Liver (tissue), 8 donors: ENCODE measurements at regions not wholly inside any gene's neighbourhood (a gene's known extent, or its start where the extent isn't known, plus 50 kb on each side); places are given as distances from the start of the nearest gene placed in this dataset.

Experiments used
- DNase-seq: peaks from one replicate; pipeline ENCODE4 v3.0.0-alpha.2; 2017; ENCODE audit warnings: low spot score
- H3K27ac ChIP-seq, 2 donors: one replicate each; pipeline ENCODE4 v1.7.0; 2013; ENCODE audit warnings: inconsistent platforms in 2 of 2, low read length in 2 of 2, control low read depth in 1 of 2, low read depth in 1 of 2, mild to moderate bottlenecking in 1 of 2
- H3K27me3 ChIP-seq, 4 donors: one replicate each; pipeline versions ENCODE4 v1.6.1 to v1.7.0; 2013; ENCODE audit warnings: low read length in 3 of 4, inconsistent platforms in 1 of 4, mild to moderate bottlenecking in 1 of 4, moderate library complexity in 1 of 4; ENCODE audit not compliant: control insufficient read depth in 4 of 4, insufficient read depth in 4 of 4
- H3K36me3 ChIP-seq, 4 donors: one replicate each; pipeline versions ENCODE4 v1.6.1 to v1.7.0; 2013; ENCODE audit warnings: low read length in 3 of 4, mild to moderate bottlenecking in 3 of 4, low read depth in 1 of 4, moderate library complexity in 1 of 4; ENCODE audit not compliant: control insufficient read depth in 4 of 4, insufficient read depth in 3 of 4
- H3K4me1 ChIP-seq, 4 donors: one replicate each; pipeline versions ENCODE4 v1.6.1 to v1.7.0; 2013; ENCODE audit warnings: low read length in 3 of 4, mild to moderate bottlenecking in 3 of 4, moderate library complexity in 1 of 4; ENCODE audit not compliant: control insufficient read depth in 4 of 4, insufficient read depth in 4 of 4
- H3K4me3 ChIP-seq, 3 donors: one replicate each; pipeline versions ENCODE4 v1.6.1 to v1.7.0; 2013; ENCODE audit warnings: low read length in 3 of 3, control low read depth in 1 of 3, low read depth in 1 of 3, mild to moderate bottlenecking in 1 of 3
- H3K9ac ChIP-seq, 2 donors: one replicate each; pipeline ENCODE4 v1.7.0; 2013; ENCODE audit warnings: low read length in 2 of 2, mild to moderate bottlenecking in 2 of 2, moderate library complexity in 2 of 2, control low read depth in 1 of 2, low read depth in 1 of 2
- H3K9me3 ChIP-seq, 4 donors: one replicate each; pipeline versions ENCODE4 v1.6.1 to v1.7.0; 2013; ENCODE audit warnings: low read length in 3 of 4; ENCODE audit not compliant: control insufficient read depth in 4 of 4
- ATF3 ChIP-seq: IDR thresholded peaks from 2 replicates; pipeline ENCODE4 v1.6.1; 2016; ENCODE audit warnings: antibody characterized with exemption
- EGR1 ChIP-seq, 2 donors: IDR thresholded peaks; 2 replicates each; pipeline ENCODE4 v1.6.1; 2016 to 2018; ENCODE audit warnings: antibody characterized with exemption in 2 of 2, low read depth in 2 of 2
- FOXA1 ChIP-seq: IDR thresholded peaks from 2 replicates; pipeline ENCODE4 v1.6.1; 2016; ENCODE audit warnings: antibody characterized with exemption
- FOXA2 ChIP-seq: IDR thresholded peaks from 2 replicates; pipeline ENCODE4 v1.6.1; 2016; ENCODE audit warnings: antibody characterized with exemption
- GABPA ChIP-seq, 2 donors: IDR thresholded peaks in 1 of 2; conservative IDR thresholded peaks in 1 of 2; 2 replicates each; pipeline ENCODE4 v1.6.1; 2016; ENCODE audit warnings: antibody characterized with exemption in 2 of 2, mild to moderate bottlenecking in 1 of 2, moderate library complexity in 1 of 2
- HNF4A ChIP-seq, 2 donors: conservative IDR thresholded peaks; 2 replicates each; pipeline ENCODE4 v1.6.1; 2016; ENCODE audit warnings: antibody characterized with exemption in 2 of 2, mild to moderate bottlenecking in 2 of 2
- HNF4G ChIP-seq: IDR thresholded peaks from 2 replicates; pipeline ENCODE4 v1.6.1; 2016; ENCODE audit warnings: antibody characterized with exemption
- JUND ChIP-seq, 2 donors: IDR thresholded peaks; 2 replicates each; pipeline ENCODE4 v1.6.1; 2016; ENCODE audit warnings: antibody characterized with exemption in 2 of 2
- NR2F2 ChIP-seq: IDR thresholded peaks from 2 replicates; pipeline ENCODE4 v1.6.1; 2016; ENCODE audit warnings: antibody characterized with exemption
- RAD21 ChIP-seq, 2 donors: IDR thresholded peaks; 2 replicates each; pipeline ENCODE4 v1.6.1; 2016; ENCODE audit warnings: antibody characterized with exemption in 2 of 2, mild to moderate bottlenecking in 2 of 2
- REST ChIP-seq: IDR thresholded peaks from 2 replicates; pipeline ENCODE4 v1.6.1; 2016; ENCODE audit warnings: antibody characterized with exemption, mild to moderate bottlenecking
- RXRA ChIP-seq, 2 donors: IDR thresholded peaks; 2 replicates each; pipeline ENCODE4 v1.6.1; 2017 to 2018; ENCODE audit warnings: antibody characterized with exemption in 2 of 2, mild to moderate bottlenecking in 1 of 2
- SP1 ChIP-seq: IDR thresholded peaks from 2 replicates; pipeline ENCODE4 v1.6.1; 2018; ENCODE audit warnings: antibody characterized with exemption, mild to moderate bottlenecking
- TAF1 ChIP-seq: conservative IDR thresholded peaks from 2 replicates; pipeline ENCODE4 v1.6.1; 2016; ENCODE audit warnings: antibody characterized with exemption, mild to moderate bottlenecking
- YY1 ChIP-seq: IDR thresholded peaks from 2 replicates; pipeline ENCODE4 v1.6.1; 2016; ENCODE audit warnings: antibody characterized with exemption, mild to moderate bottlenecking
- WGBS: extraction: QIAGEN DNeasy Blood & Tissue Kit; methylation state at CpG from one replicate; pipeline ENCODE4 v1.1.7; 2013; 5-methylcytosine and 5-hydroxymethylcytosine counted together
- TF ChIP-seq, protein P1 (sequence below): IDR thresholded peaks from 2 replicates; pipeline ENCODE4 v1.6.1; 2016; ENCODE audit warnings: antibody characterized with exemption
- TF ChIP-seq, protein P2 (sequence below): IDR thresholded peaks from 2 replicates; pipeline ENCODE4 v1.6.1; 2016; ENCODE audit warnings: antibody characterized with exemption
- TF ChIP-seq, protein P3 (sequence below): fragments of 150-350 bp; IDR thresholded peaks from 2 replicates; pipeline ENCODE4 v1.5.1; 2017; ENCODE audit warnings: improper control_type of control experiment, low read depth, low read length; ENCODE audit not compliant: missing input control
- donor health status: healthy.
- donor health status: healthy.
- donor health status: healthy.
- donor health status: healthy.
- donor health status: healthy.

DNA sequence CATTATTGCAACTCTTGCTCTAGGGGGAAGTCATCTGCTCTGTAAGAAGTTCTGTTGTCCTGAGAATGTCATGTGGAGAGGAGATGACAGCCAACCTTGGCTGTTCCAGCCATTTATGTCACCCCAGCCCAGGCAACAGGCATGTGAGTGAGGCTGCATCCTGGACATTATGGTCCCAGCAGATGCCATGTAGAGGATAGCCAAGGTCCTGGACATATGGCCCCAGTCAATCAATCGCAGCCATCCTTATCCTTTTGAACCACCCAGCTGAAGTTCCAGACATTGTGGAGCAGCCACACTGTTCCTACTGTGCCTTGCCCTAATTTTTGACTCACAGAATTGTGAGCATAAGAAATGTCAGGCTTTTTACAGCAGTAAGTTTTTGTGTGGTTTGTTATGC lies 84.9 kb downstream of the AVPR1A start (continued):
- TF ChIP-seq REST = no peak
- TF ChIP-seq GABPA (IDR thresholded peaks at IDR 0.05 in 1 of 2, conservative IDR thresholded peaks at IDR 0.05 in 1 of 2) = no peak
- TF ChIP-seq FOXA1 = no peak
- no peak for TF ChIP-seq HNF4G

DNA sequence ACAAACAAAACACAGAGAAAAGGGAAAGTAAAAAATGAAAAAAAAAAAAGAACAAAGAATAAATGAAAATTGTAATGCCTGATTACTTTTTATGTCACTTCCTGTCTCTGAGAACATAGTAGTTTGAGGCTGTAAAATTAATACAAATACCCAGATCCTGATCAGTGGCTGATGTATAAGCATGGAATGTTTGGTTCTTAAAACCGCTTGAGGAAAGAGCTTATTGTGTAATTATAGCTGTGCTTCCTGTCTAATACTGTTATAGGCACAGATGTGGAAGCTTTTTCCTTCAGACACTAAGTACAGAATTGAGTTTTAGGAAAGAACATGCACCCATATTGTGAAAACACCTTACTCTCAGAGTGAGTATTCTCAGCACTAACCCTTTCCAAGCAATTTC lies 86.9 kb downstream of the AVPR1A start:
- H3K4me3 ChIP-seq = no peak overlapping the region
- H3K27me3 ChIP-seq = no peaks in the 10 kb centered on the region
- 56% methylated on average over 1 of the region's 1 CpG for WGBS
- no peak overlapping the region for H3K27ac ChIP-seq
- DNase-seq = no peak
- H3K9ac ChIP-seq = no peak overlapping the region
- no peak for TF ChIP-seq FOXA2
- TF ChIP-seq, protein P1, sequence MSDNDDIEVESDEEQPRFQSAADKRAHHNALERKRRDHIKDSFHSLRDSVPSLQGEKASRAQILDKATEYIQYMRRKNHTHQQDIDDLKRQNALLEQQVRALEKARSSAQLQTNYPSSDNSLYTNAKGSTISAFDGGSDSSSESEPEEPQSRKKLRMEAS = no peak
- TF ChIP-seq FOXA1 = no peak
- no peak for TF ChIP-seq TAF1
- TF ChIP-seq EGR1 (IDR thresholded peaks at IDR 0.05; ENCODE audit: low read depth in 2 of 2) = no peak
- no peak for TF ChIP-seq SP1
- no peak for TF ChIP-seq NR2F2
- TF ChIP-seq GABPA (IDR thresholded peaks at IDR 0.05 in 1 of 2, conservative IDR thresholded peaks at IDR 0.05 in 1 of 2) = no peak
- no peak for TF ChIP-seq HNF4A (conservative IDR thresholded peaks at IDR 0.05)
- no peak for TF ChIP-seq YY1
- no peak for TF ChIP-seq REST
- TF ChIP-seq, protein P2, sequence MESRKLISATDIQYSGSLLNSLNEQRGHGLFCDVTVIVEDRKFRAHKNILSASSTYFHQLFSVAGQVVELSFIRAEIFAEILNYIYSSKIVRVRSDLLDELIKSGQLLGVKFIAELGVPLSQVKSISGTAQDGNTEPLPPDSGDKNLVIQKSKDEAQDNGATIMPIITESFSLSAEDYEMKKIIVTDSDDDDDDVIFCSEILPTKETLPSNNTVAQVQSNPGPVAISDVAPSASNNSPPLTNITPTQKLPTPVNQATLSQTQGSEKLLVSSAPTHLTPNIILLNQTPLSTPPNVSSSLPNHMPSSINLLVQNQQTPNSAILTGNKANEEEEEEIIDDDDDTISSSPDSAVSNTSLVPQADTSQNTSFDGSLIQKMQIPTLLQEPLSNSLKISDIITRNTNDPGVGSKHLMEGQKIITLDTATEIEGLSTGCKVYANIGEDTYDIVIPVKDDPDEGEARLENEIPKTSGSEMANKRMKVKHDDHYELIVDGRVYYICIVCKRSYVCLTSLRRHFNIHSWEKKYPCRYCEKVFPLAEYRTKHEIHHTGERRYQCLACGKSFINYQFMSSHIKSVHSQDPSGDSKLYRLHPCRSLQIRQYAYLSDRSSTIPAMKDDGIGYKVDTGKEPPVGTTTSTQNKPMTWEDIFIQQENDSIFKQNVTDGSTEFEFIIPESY = no peak
- no peak for TF ChIP-seq RAD21 (IDR thresholded peaks at IDR 0.05)
- TF ChIP-seq HNF4G = no peak
- TF ChIP-seq RXRA (IDR thresholded peaks at IDR 0.05) = no peak
- no peak for TF ChIP-seq ATF3
- TF ChIP-seq, protein P3, sequence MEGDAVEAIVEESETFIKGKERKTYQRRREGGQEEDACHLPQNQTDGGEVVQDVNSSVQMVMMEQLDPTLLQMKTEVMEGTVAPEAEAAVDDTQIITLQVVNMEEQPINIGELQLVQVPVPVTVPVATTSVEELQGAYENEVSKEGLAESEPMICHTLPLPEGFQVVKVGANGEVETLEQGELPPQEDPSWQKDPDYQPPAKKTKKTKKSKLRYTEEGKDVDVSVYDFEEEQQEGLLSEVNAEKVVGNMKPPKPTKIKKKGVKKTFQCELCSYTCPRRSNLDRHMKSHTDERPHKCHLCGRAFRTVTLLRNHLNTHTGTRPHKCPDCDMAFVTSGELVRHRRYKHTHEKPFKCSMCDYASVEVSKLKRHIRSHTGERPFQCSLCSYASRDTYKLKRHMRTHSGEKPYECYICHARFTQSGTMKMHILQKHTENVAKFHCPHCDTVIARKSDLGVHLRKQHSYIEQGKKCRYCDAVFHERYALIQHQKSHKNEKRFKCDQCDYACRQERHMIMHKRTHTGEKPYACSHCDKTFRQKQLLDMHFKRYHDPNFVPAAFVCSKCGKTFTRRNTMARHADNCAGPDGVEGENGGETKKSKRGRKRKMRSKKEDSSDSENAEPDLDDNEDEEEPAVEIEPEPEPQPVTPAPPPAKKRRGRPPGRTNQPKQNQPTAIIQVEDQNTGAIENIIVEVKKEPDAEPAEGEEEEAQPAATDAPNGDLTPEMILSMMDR = no peak
- TF ChIP-seq JUND (IDR thresholded peaks at IDR 0.05) = no peak
- no peaks in the 10 kb centered on the region for H3K4me1 ChIP-seq
- H3K36me3 ChIP-seq = no peaks in the 10 kb centered on the region
- no peaks in the 10 kb centered on the region for H3K9me3 ChIP-seq
